Cardiac muscle cell (in vitro differentiated cells and primary cell): ENCODE measurements at regions not wholly inside any gene's neighbourhood (a gene's known extent, or its start where the extent isn't known, plus 50 kb on each side); places are given as distances from the start of the nearest gene placed in this dataset.

Experiments
- DNase-seq, 2 donors: peaks; one replicate each; pipeline versions ENCODE4 v3.0.0 to v3.0.0-alpha.2; 2010 to 2017; ENCODE audit warnings: low read depth in 1 of 2, low spot score in 1 of 2
- H3K27ac ChIP-seq: fragments of 200-600 bp; sonication (generic); 2 replicates; pipeline ENCODE4 v1.5.1; 2016
- H3K27me3 ChIP-seq: fragments of 200-600 bp; sonication (generic); 2 replicates; pipeline ENCODE4 v1.6.0; 2016; ENCODE audit warnings: control low read depth
- H3K36me3 ChIP-seq: fragments of 200-600 bp; sonication (generic); 2 replicates; pipeline ENCODE4 v1.5.1; 2016; ENCODE audit warnings: control low read depth
- H3K4me1 ChIP-seq: fragments of 200-600 bp; sonication (generic); 2 replicates; pipeline ENCODE4 v1.8.1; 2017; ENCODE audit warnings: low read depth, mild to moderate bottlenecking, mixed run types
- H3K4me3 ChIP-seq: fragments of 200-600 bp; sonication (generic); 2 replicates; pipeline ENCODE4 v1.5.1; 2016; ENCODE audit warnings: mild to moderate bottlenecking
- H3K9me3 ChIP-seq: fragments of 200-600 bp; sonication (generic); 2 replicates; pipeline ENCODE4 v1.5.1; 2017; ENCODE audit warnings: low read depth, mild to moderate bottlenecking, control low read depth
- CTCF ChIP-seq: IDR thresholded peaks from 2 replicates; pipeline ENCODE4 v1.5.1; 2012; ENCODE audit warnings: low read depth, mild to moderate bottlenecking, low read length

- Histone ChIP-seq H3K36me3 (peaks cover 15% of the 10 kb centered on the region), H3K9me3 (no peaks in the 10 kb centered on the region), H3K27ac (no peak overlapping the region), H3K4me1 (peaks cover 11% of the 10 kb centered on the region), H3K4me3 (no peak overlapping the region), H3K27me3 (no peaks in the 10 kb centered on the region)
- no peak for DNase-seq
- no peak for TF ChIP-seq CTCF
Measured at GRCh38 chr18:46266473-46266872, 162.3 kb downstream of the HAUS1 start.

- Histone ChIP-seq H3K27ac (no peak overlapping the region), H3K4me1 (no peaks in the 10 kb centered on the region), H3K9me3 (no peaks in the 10 kb centered on the region), H3K27me3 (no peaks in the 10 kb centered on the region), H3K4me3 (no peak overlapping the region), H3K36me3 (peaks cover 7% of the 10 kb centered on the region)
- no peak for DNase-seq
- TF ChIP-seq CTCF, result no peak
Measured at GRCh38 chr18:46268671-46269070, 164.5 kb downstream of the HAUS1 start.

DNA sequence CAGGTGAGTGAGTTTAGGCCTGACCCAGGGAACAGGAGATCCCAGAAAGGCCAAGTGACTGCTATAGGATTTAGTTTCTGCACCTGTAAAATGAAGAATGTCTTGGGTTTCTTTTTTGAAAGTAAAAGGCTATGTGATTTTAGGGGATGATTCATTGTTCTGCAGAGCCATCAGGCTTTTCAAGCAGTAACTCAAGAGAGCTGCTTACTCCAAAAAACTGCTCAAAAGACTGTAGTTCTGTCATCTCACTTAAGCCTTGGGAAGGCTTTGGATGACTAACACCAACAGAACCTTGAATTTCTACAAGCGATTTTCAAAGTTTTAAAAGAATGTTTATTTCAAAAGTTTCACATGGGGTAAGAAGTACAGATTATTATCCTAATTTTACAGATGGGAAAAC lies 165.1 kb downstream of the HAUS1 start:
- Histone ChIP-seq H3K9me3 (no peaks in the 10 kb centered on the region), H3K4me1 (no peaks in the 10 kb centered on the region), H3K27me3 (no peaks in the 10 kb centered on the region), H3K36me3 (peaks cover 5% of the 10 kb centered on the region), H3K27ac (no peak overlapping the region), H3K4me3 (no peak overlapping the region)
- no peak for DNase-seq
- TF ChIP-seq CTCF, result no peak

- DNase-seq, result no peak
- Histone ChIP-seq H3K4me1 (no peaks in the 10 kb centered on the region), H3K27me3 (no peaks in the 10 kb centered on the region), H3K27ac (no peak overlapping the region), H3K9me3 (no peaks in the 10 kb centered on the region), H3K4me3 (no peak overlapping the region), H3K36me3 (peaks cover 5% of the 10 kb centered on the region)
- TF ChIP-seq CTCF, result no peak
Measured at GRCh38 chr18:46271488-46271887, 167.3 kb downstream of the HAUS1 start.

- H3K36me3 ChIP-seq, result no peaks in the 10 kb centered on the region
- no peaks in the 10 kb centered on the region for H3K9me3 ChIP-seq
- H3K4me3 ChIP-seq, result no peak overlapping the region
- no peak overlapping the region for H3K27ac ChIP-seq
- H3K4me1 ChIP-seq, result no peaks in the 10 kb centered on the region
- H3K27me3 ChIP-seq, result no peaks in the 10 kb centered on the region
- TF ChIP-seq CTCF, result no peak
- DNase-seq, result no peak
Measured at GRCh38 chr18:46273861-46274260, 169.7 kb downstream of the HAUS1 start.

GRCh38 chr18:46274266-46274665 lies 170.1 kb downstream of the HAUS1 start:
- Histone ChIP-seq H3K27ac (no peak overlapping the region), H3K4me3 (no peak overlapping the region), H3K9me3 (no peaks in the 10 kb centered on the region), H3K27me3 (no peaks in the 10 kb centered on the region), H3K4me1 (no peaks in the 10 kb centered on the region), H3K36me3 (no peaks in the 10 kb centered on the region)
- no peak for DNase-seq
- no peak for TF ChIP-seq CTCF
